Adipocyte (in vitro differentiated cells): ENCODE measurements at regions not wholly inside any gene's neighbourhood (a gene's known extent, or its start where the extent isn't known, plus 50 kb on each side); places are given as distances from the start of the nearest gene placed in this dataset.

Experiments used
- DNase-seq: peaks from one replicate; pipeline ENCODE4 v3.0.0-alpha.2; 2015; ENCODE audit warnings: low read depth
- H3K27me3 ChIP-seq: replicated peaks from 2 replicates; pipeline ENCODE4 v1.7.0; 2013; ENCODE audit warnings: mild to moderate bottlenecking, low read length, moderate library complexity; ENCODE audit not compliant: control insufficient read depth, insufficient read depth
- H3K36me3 ChIP-seq: 2 replicates; pipeline ENCODE4 v1.7.0; 2013; ENCODE audit warnings: low read length, mild to moderate bottlenecking, moderate library complexity; ENCODE audit not compliant: control insufficient read depth, insufficient read depth, severe bottlenecking
- H3K4me1 ChIP-seq: 2 replicates; pipeline ENCODE4 v1.7.0; 2013; ENCODE audit warnings: mild to moderate bottlenecking, low read length, moderate library complexity; ENCODE audit not compliant: control insufficient read depth, insufficient read depth
- H3K4me3 ChIP-seq: 2 replicates; pipeline ENCODE4 v1.7.0; 2013; ENCODE audit warnings: mild to moderate bottlenecking, low read length, moderate library complexity
- H3K9ac ChIP-seq: 2 replicates; pipeline ENCODE4 v1.7.0; 2013; ENCODE audit warnings: mild to moderate bottlenecking, low read length, moderate library complexity
- H3K9me3 ChIP-seq: 2 replicates; pipeline ENCODE4 v1.7.0; 2013; ENCODE audit warnings: mild to moderate bottlenecking, low read length, moderate library complexity; ENCODE audit not compliant: control insufficient read depth

GRCh38 chr18:63071701-63072141 is 247.8 kb downstream of the BCL2 start:
- Histone ChIP-seq H3K27me3 (no peaks in the 10 kb centered on the region), H3K9me3 (no peaks in the 10 kb centered on the region), H3K4me1 (peaks cover 5% of the 10 kb centered on the region), H3K36me3 (no peaks in the 10 kb centered on the region), H3K4me3 (no peak overlapping the region), H3K9ac (no peak overlapping the region)
- no peak for DNase-seq

DNA sequence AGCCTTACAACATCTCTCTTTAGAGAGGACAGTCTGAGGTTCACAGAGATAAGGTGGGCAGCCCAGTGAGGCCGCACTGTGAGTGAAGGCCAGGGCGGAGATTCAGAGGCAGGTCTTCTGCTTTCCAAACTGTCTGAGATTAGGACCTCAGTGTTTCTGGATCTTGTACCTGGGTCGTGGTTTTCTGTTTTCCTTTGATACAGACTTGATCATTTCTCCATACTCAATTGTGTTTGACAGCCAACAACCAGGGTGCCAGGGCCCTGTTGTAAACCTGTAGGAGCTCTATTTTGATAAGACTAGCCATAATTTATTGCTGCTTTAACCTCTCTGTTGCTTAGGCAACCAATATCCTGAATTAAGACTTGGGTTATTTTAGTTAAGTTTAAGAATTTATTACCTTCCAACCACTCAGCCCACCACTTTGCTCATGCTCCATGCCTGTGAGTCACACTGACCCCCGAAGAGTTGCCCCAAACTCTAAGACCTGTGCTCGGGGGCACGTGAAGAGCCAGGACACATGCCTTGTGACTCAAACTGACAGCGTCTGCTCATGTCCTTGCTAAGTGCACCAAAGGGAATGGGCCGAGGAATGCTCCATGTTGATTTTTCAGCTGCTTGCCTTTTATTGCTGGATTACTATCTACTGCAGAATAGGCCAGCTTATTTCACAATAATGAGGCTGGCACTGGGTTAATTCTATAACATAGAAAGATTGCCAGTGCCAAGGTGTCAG is 248.6 kb downstream of the BCL2 start:
- no peak overlapping the region for H3K4me3 ChIP-seq
- H3K36me3 ChIP-seq = no peaks in the 10 kb centered on the region
- H3K27me3 ChIP-seq = no peaks in the 10 kb centered on the region
- H3K4me1 ChIP-seq = peaks cover 5% of the 10 kb centered on the region
- no peaks in the 10 kb centered on the region for H3K9me3 ChIP-seq
- DNase-seq = no peak
- H3K9ac ChIP-seq = no peak overlapping the region

GRCh38 chr18:63069496-63069895 is 250.1 kb downstream of the BCL2 start:
- Histone ChIP-seq H3K4me3 (no peak overlapping the region), H3K9me3 (no peaks in the 10 kb centered on the region), H3K27me3 (peaks cover 2% of the 10 kb centered on the region), H3K4me1 (no peaks in the 10 kb centered on the region), H3K9ac (no peak overlapping the region), H3K36me3 (no peaks in the 10 kb centered on the region)
- DNase-seq = no peak

GRCh38 chr18:63067939-63068338 is 251.6 kb downstream of the BCL2 start:
- H3K9ac ChIP-seq = no peak overlapping the region
- no peaks in the 10 kb centered on the region for H3K4me1 ChIP-seq
- no peaks in the 10 kb centered on the region for H3K9me3 ChIP-seq
- no peak overlapping the region for H3K4me3 ChIP-seq
- H3K36me3 ChIP-seq = no peaks in the 10 kb centered on the region
- H3K27me3 ChIP-seq = peaks cover 2% of the 10 kb centered on the region
- no peak for DNase-seq

DNA sequence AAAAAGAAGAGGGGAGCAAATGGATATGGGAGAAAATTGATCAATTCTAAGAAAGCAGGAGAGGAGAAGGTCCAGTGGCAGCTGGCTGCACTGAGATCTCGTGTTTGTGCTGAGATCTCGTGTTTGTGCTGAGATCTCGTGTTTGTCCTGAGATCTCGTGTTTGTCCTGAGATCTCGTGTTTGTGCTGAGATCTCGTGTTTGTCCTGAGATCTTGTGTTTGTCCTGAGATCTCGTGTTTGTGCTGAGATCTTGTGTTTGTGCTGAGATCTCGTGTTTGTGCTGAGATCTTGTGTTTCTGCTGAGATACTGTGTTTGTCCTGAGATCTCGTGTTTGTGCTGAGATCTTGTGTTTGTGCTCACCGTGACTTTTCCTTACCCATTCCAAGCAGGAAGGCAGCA is 254.4 kb downstream of the BCL2 start:
- DNase-seq = no peak
- H3K36me3 ChIP-seq = no peaks in the 10 kb centered on the region
- H3K9me3 ChIP-seq = no peaks in the 10 kb centered on the region
- no peak overlapping the region for H3K9ac ChIP-seq
- peaks cover 2% of the 10 kb centered on the region for H3K27me3 ChIP-seq
- H3K4me1 ChIP-seq = no peaks in the 10 kb centered on the region
- H3K4me3 ChIP-seq = no peak overlapping the region

GRCh38 chr18:63063171-63063570 is 256.4 kb downstream of the BCL2 start:
- DNase-seq = peak; percentile 43
- Histone ChIP-seq H3K9me3 (no peaks in the 10 kb centered on the region), H3K4me1 (peaks cover 10% of the 10 kb centered on the region), H3K27me3 (peaks cover 2% of the 10 kb centered on the region), H3K9ac (no peak overlapping the region), H3K4me3 (no peak overlapping the region), H3K36me3 (no peaks in the 10 kb centered on the region)

DNA sequence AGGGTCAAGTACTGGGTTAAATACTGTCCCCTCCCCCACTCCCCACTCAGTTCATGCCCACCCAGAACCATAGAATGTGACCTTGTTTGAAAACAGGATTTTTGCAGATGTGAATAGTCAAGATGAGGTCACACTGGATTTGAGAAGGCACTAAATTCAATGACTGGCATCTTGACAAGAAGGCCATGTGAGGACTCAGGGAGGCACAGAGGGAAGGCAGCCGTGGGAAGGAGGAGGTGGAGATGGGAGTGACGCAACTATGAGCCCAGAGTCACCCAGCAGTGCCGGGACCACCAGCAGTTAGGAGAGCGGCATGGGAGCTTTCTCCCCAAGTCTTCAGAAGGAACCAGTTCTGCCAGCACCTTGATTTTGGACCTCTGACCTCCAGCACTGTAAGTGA is 257.3 kb downstream of the BCL2 start:
- no peak overlapping the region for H3K9ac ChIP-seq
- no peak for DNase-seq
- H3K27me3 ChIP-seq = peaks cover 6% of the 10 kb centered on the region
- no peak overlapping the region for H3K4me3 ChIP-seq
- peaks cover 13% of the 10 kb centered on the region for H3K4me1 ChIP-seq
- no peaks in the 10 kb centered on the region for H3K36me3 ChIP-seq
- H3K9me3 ChIP-seq = no peaks in the 10 kb centered on the region

GRCh38 chr18:63061303-63061702 is 258.3 kb downstream of the BCL2 start:
- no peaks in the 10 kb centered on the region for H3K9me3 ChIP-seq
- no peak overlapping the region for H3K9ac ChIP-seq
- H3K36me3 ChIP-seq = no peaks in the 10 kb centered on the region
- no peak overlapping the region for H3K4me3 ChIP-seq
- peaks cover 13% of the 10 kb centered on the region for H3K4me1 ChIP-seq
- DNase-seq = no peak
- H3K27me3 ChIP-seq = peaks cover 6% of the 10 kb centered on the region

- Histone ChIP-seq H3K4me3 (no peak overlapping the region), H3K36me3 (no peaks in the 10 kb centered on the region), H3K27me3 (peaks cover 3% of the 10 kb centered on the region), H3K9me3 (no peaks in the 10 kb centered on the region), H3K9ac (no peak overlapping the region), H3K4me1 (peaks cover 23% of the 10 kb centered on the region)
- DNase-seq = no peak
Observed at GRCh38 chr18:63058521-63058920, 261.0 kb downstream of the BCL2 start.

DNA sequence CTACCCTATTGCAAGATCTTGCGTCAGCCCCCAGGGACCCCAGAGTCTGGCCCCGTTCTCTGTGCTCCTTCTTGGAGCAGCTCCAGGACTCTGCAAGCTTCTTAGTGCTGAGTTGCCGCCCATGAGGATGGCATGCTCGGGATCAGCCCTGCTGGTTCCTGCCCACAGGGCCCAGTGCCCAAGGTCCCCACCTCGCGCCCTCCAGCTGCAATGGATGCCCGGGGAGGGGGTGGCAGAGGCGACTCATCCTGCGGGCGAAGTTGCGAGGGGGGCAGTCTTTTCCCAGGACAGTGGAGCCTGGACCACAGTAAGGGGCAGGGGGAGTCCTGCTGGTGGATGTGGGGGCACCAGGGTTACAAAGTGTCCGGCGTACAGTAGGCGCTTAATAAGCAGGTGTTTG is 261.9 kb downstream of the BCL2 start:
- no peak overlapping the region for H3K9ac ChIP-seq
- peaks cover 23% of the 10 kb centered on the region for H3K4me1 ChIP-seq
- H3K27me3 ChIP-seq = peaks cover 3% of the 10 kb centered on the region
- DNase-seq = no peak
- no peak overlapping the region for H3K4me3 ChIP-seq
- H3K36me3 ChIP-seq = no peaks in the 10 kb centered on the region
- no peaks in the 10 kb centered on the region for H3K9me3 ChIP-seq

DNA sequence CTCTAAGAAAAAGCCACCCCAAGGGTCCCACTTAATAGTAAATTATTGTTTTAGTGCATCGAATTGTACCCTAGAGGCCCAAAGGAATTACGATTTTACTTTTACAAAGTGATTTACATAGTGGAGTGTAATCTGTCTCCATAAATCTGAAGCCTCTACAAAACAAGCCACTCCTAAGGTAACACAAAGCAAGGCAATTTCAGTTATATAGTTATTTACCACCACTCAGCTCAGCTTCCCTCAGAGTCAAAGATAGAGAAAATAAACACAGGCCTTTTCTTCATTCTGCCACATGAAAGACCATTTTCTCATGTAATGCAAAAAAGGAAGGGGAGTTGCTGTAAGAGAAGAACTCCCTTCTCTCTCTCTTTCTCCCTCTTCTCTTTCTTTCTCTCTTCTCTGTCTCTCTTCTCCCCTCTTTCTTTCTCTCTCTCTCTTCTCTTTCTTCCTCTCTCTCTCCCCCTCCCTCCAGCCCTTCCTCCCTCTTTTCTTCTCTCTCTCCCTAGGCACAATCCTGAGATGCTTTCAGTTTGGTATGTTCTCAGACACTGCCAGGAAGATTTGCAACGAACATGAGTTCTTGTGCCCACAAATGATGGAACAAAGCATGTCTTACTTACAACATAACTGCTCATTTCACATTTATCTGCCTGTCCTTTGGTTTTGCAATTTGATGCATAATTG is 264.5 kb downstream of the BCL2 start:
- Histone ChIP-seq H3K36me3 (no peaks in the 10 kb centered on the region), H3K9ac (no peak overlapping the region), H3K27me3 (peaks cover 7% of the 10 kb centered on the region), H3K9me3 (no peaks in the 10 kb centered on the region), H3K4me1 (peaks cover 23% of the 10 kb centered on the region), H3K4me3 (no peak overlapping the region)
- DNase-seq = peak; percentile 48
